HEK293 (cell line): ENCODE measurements at regions not wholly inside any gene's neighbourhood (a gene's known extent, or its start where the extent isn't known, plus 50 kb on each side); places are given as distances from the start of the nearest gene placed in this dataset.

Experiments used
- CTCF ChIA-PET: fragments of 350-600 bp; formaldehyde crosslinking; extraction: SDS; loops from one replicate; lab custom pipeline; 2021; ENCODE audit warnings: antibody characterized with exemption; lab: Yijun Ruan, JAX
- POLR2A ChIA-PET: fragments of 300-600 bp; formaldehyde crosslinking; extraction: SDS; loops from one replicate; lab custom pipeline; 2020; ENCODE audit warnings: antibody characterized with exemption, inconsistent platforms; lab: Yijun Ruan, JAX
- H3K27ac ChIP-seq: fragments of 200-500 bp; sonication (Bioruptor generic); 2 replicates; pipeline ENCODE4 v1.5.1; 2014; ENCODE audit warnings: low read depth, low read length, control low read depth, inconsistent platforms; ENCODE audit errors: extremely low read depth
- H3K36me3 ChIP-seq, 2 experiments: fragments of 200-500 bp in 1 of 2; sonication (Bioruptor generic) in 1 of 2; 1 replicate in 1 of 2; 2 replicates in 1 of 2; pipeline ENCODE4 v1.5.1; 2014 to 2017; ENCODE audit warnings: inconsistent platforms in 2 of 2, low read length in 2 of 2; ENCODE audit not compliant: control insufficient read depth in 2 of 2, insufficient read depth in 1 of 2
- H3K4me1 ChIP-seq: fragments of 200-500 bp; sonication (Bioruptor generic); 2 replicates; pipeline ENCODE4 v1.5.1; 2014; ENCODE audit warnings: mild to moderate bottlenecking, low read length, inconsistent platforms; ENCODE audit not compliant: control insufficient read depth, insufficient read depth
- H3K4me3 ChIP-seq: 2 replicates; pipeline ENCODE4 v1.5.1; 2011; ENCODE audit warnings: low read depth, mild to moderate bottlenecking, control low read depth, low read length, moderate library complexity
- H3K9me3 ChIP-seq: fragments of 200-500 bp; sonication (Bioruptor generic); 2 replicates; pipeline ENCODE4 v1.5.1; 2014; ENCODE audit warnings: low read depth, low read length, inconsistent platforms; ENCODE audit not compliant: control insufficient read depth, insufficient read depth
- GLI4 ChIP-seq: fragments of 450-650 bp; formaldehyde crosslinking; IDR thresholded peaks from 2 replicates; pipeline ENCODE4 v1.5.1; 2016; ENCODE audit warnings: missing biosample characterization, missing genetic modification characterization
- GLIS1 ChIP-seq: fragments of 450-650 bp; formaldehyde crosslinking; IDR thresholded peaks from 2 replicates; pipeline ENCODE4 v1.5.1; 2016; ENCODE audit warnings: missing biosample characterization, missing genetic modification characterization
- IKZF3 ChIP-seq: fragments of 450-650 bp; IDR thresholded peaks from 2 replicates; pipeline ENCODE4 v1.5.0; 2018; ENCODE audit warnings: missing biosample characterization, mild to moderate bottlenecking, missing genetic modification characterization, moderate library complexity
- KLF7 ChIP-seq: fragments of 450-650 bp; formaldehyde crosslinking; IDR thresholded peaks from 2 replicates; pipeline ENCODE4 v1.5.1; 2016; ENCODE audit warnings: missing biosample characterization, missing genetic modification characterization, borderline replicate concordance
- KLF9 ChIP-seq: fragments of 450-650 bp; formaldehyde crosslinking; IDR thresholded peaks from 2 replicates; pipeline ENCODE4 v1.5.1; 2016; ENCODE audit warnings: missing biosample characterization, missing genetic modification characterization, low read depth
- WT1 ChIP-seq: fragments of 450-650 bp; formaldehyde crosslinking; IDR thresholded peaks from 2 replicates; pipeline ENCODE4 v1.5.1; 2016; ENCODE audit warnings: missing biosample characterization, missing genetic modification characterization
- ZBTB7A ChIP-seq: fragments of 450-650 bp; formaldehyde crosslinking; IDR thresholded peaks from 2 replicates; pipeline ENCODE4 v1.5.1; 2016; ENCODE audit warnings: low read depth, missing biosample characterization, missing genetic modification characterization
- ZIC2 ChIP-seq: fragments of 450-650 bp; formaldehyde crosslinking; IDR thresholded peaks from 2 replicates; pipeline ENCODE4 v1.5.1; 2016; ENCODE audit warnings: missing biosample characterization, missing genetic modification characterization
- ZNF157 ChIP-seq: fragments of 450-650 bp; formaldehyde crosslinking; IDR thresholded peaks from 2 replicates; pipeline ENCODE4 v1.5.1; 2016; ENCODE audit warnings: missing biosample characterization, missing genetic modification characterization
- ZNF202 ChIP-seq: fragments of 450-650 bp; formaldehyde crosslinking; IDR thresholded peaks from 2 replicates; pipeline ENCODE4 v1.5.1; 2016; ENCODE audit warnings: missing biosample characterization, missing genetic modification characterization, borderline replicate concordance
- ZNF221 ChIP-seq: fragments of 450-650 bp; formaldehyde crosslinking; IDR thresholded peaks from 2 replicates; pipeline ENCODE4 v1.5.1; 2017; ENCODE audit warnings: missing biosample characterization, missing genetic modification characterization, borderline replicate concordance
- ZNF311 ChIP-seq: fragments of 450-650 bp; formaldehyde crosslinking; IDR thresholded peaks from 2 replicates; pipeline ENCODE4 v1.5.1; 2017; ENCODE audit warnings: missing biosample characterization, missing genetic modification characterization, borderline replicate concordance
- ZNF324 ChIP-seq: fragments of 450-650 bp; formaldehyde crosslinking; IDR thresholded peaks from 2 replicates; pipeline ENCODE4 v1.5.1; 2016; ENCODE audit warnings: missing biosample characterization, missing genetic modification characterization
- ZNF341 ChIP-seq: fragments of 450-650 bp; formaldehyde crosslinking; IDR thresholded peaks from 2 replicates; pipeline ENCODE4; 2016; ENCODE audit warnings: low read depth, missing biosample characterization, missing genetic modification characterization
- ZNF354C ChIP-seq: fragments of 450-650 bp; formaldehyde crosslinking; IDR thresholded peaks from 2 replicates; pipeline ENCODE4 v1.5.1; 2016; ENCODE audit warnings: missing biosample characterization, missing genetic modification characterization, low read depth, borderline replicate concordance
- ZNF404 ChIP-seq: fragments of 450-650 bp; formaldehyde crosslinking; IDR thresholded peaks from 2 replicates; pipeline ENCODE4 v1.5.1; 2017; ENCODE audit warnings: missing biosample characterization, missing genetic modification characterization
- ZNF571 ChIP-seq: fragments of 450-650 bp; formaldehyde crosslinking; IDR thresholded peaks from 2 replicates; pipeline ENCODE4 v1.5.0; 2017; ENCODE audit warnings: missing biosample characterization, missing genetic modification characterization
- ZNF596 ChIP-seq: fragments of 450-650 bp; IDR thresholded peaks from 2 replicates; pipeline ENCODE4 v1.5.0; 2018; ENCODE audit warnings: missing biosample characterization, mild to moderate bottlenecking, missing genetic modification characterization, moderate library complexity
- ZNF626 ChIP-seq: fragments of 450-650 bp; sonication (Bioruptor Pico); formaldehyde crosslinking; IDR thresholded peaks from 2 replicates; pipeline ENCODE4 v1.5.1; 2018; ENCODE audit warnings: missing biosample characterization, missing genetic modification characterization, inconsistent platforms
- ZNF768 ChIP-seq: fragments of 450-650 bp; formaldehyde crosslinking; IDR thresholded peaks from 2 replicates; pipeline ENCODE4 v1.5.1; 2018; ENCODE audit warnings: missing biosample characterization, mild to moderate bottlenecking, missing genetic modification characterization
- ZNF785 ChIP-seq: fragments of 450-650 bp; formaldehyde crosslinking; IDR thresholded peaks from 2 replicates; pipeline ENCODE4 v1.5.1; 2016; ENCODE audit warnings: missing biosample characterization, missing genetic modification characterization
- ZNF792 ChIP-seq: fragments of 450-650 bp; formaldehyde crosslinking; IDR thresholded peaks from 2 replicates; pipeline ENCODE4 v1.5.1; 2016; ENCODE audit warnings: missing biosample characterization, missing genetic modification characterization
- TF ChIP-seq, protein P1 (sequence below): fragments of 450-650 bp; formaldehyde crosslinking; IDR thresholded peaks from 2 replicates; pipeline ENCODE4 v1.5.1; 2017; ENCODE audit warnings: missing biosample characterization, missing genetic modification characterization
- TF ChIP-seq, protein P2 (sequence below): fragments of 450-650 bp; formaldehyde crosslinking; IDR thresholded peaks from 2 replicates; pipeline ENCODE4 v1.5.1; 2017; ENCODE audit warnings: missing biosample characterization, missing genetic modification characterization
- TF ChIP-seq, protein P3 (sequence below): fragments of 450-650 bp; formaldehyde crosslinking; IDR thresholded peaks from 2 replicates; pipeline ENCODE4 v1.5.1; 2016; ENCODE audit warnings: missing biosample characterization, missing genetic modification characterization

DNA sequence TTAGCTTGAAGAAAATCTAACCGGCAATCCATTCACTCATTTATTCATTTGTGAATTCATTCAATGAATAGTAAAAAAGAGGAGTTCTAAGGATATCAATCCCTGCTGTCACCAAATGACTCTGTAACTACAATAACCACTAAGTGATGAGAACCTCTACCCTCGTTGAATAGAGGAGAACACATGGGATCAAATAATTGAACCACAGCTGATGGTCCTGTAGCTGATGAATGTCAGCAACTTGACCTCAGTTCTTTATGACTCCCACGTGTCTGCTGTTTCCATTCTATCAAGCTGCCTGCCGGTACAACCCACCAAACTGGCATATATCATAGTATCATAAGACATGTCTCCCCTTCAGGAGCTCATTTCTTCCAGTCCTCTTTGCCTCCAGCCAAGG, 150.3 kb downstream of the PTGER3 start:
- POLR2A ChIA-PET, result no interaction called here
- CTCF ChIA-PET, result interaction anchor here (1.5 to 2.0 kb wide), 2 partner anchors 10 to 212 kb away, joined by 4 to 8 read pairs; no protein-coding TSS in a partner anchor
- Histone ChIP-seq H3K4me1 (no peaks in the 10 kb centered on the region), H3K4me3 (no peak overlapping the region)
- TF ChIP-seq ZIC2 (tag by site-specific recombination) (no peak), IKZF3 (no peak), KLF7 (tag by site-specific recombination) (no peak), ZNF341 (tag by site-specific recombination) (no peak), ZNF354C (tag by site-specific recombination) (no peak), ZNF626 (tag by site-specific recombination) (no peak), GLI4 (tag by site-specific recombination) (no peak), ZNF311 (tag by site-specific recombination) (no peak), ZNF157 (tag by site-specific recombination) (no peak), ZNF571 (tag by site-specific recombination) (no peak)
- TF ChIP-seq, protein P1, sequence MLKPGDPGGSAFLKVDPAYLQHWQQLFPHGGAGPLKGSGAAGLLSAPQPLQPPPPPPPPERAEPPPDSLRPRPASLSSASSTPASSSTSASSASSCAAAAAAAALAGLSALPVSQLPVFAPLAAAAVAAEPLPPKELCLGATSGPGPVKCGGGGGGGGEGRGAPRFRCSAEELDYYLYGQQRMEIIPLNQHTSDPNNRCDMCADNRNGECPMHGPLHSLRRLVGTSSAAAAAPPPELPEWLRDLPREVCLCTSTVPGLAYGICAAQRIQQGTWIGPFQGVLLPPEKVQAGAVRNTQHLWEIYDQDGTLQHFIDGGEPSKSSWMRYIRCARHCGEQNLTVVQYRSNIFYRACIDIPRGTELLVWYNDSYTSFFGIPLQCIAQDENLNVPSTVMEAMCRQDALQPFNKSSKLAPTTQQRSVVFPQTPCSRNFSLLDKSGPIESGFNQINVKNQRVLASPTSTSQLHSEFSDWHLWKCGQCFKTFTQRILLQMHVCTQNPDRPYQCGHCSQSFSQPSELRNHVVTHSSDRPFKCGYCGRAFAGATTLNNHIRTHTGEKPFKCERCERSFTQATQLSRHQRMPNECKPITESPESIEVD (tag by site-specific recombination), result no peak
- TF ChIP-seq, protein P2, sequence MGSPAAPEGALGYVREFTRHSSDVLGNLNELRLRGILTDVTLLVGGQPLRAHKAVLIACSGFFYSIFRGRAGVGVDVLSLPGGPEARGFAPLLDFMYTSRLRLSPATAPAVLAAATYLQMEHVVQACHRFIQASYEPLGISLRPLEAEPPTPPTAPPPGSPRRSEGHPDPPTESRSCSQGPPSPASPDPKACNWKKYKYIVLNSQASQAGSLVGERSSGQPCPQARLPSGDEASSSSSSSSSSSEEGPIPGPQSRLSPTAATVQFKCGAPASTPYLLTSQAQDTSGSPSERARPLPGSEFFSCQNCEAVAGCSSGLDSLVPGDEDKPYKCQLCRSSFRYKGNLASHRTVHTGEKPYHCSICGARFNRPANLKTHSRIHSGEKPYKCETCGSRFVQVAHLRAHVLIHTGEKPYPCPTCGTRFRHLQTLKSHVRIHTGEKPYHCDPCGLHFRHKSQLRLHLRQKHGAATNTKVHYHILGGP, result no peak
- TF ChIP-seq, all 188 proteins: peak for 0
- Histone ChIP-seq H3K36me3 (no peaks in the 10 kb centered on the region), H3K9me3 (no peaks in the 10 kb centered on the region), H3K27ac (no peak overlapping the region)

DNA sequence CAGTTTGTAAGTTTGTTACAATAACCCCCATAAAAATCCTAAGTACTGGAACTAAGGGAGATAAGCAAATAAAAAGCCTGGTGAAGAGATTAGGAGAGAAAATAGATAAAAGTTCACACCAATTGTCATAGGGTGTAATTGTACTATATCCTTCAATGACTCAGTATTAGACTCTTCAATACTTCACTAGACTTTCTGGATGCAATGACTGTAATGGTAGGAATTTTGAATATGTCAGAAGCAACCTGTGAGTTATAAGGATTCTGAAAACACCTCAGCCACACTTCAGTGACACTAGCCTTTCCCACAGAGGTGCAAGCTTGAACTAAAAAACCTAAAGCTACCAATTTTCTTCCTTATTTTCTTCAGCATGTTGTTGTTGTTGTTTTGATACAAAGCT, 147.9 kb downstream of the PTGER3 start:
- no peaks in the 10 kb centered on the region for H3K9me3 ChIP-seq
- ChIA-PET CTCF (interaction anchor here (0.6 kb wide), 1 partner anchor 145 kb away, joined by 4 read pairs; no protein-coding TSS in a partner anchor), POLR2A (no interaction called here)
- no peaks in the 10 kb centered on the region for H3K36me3 ChIP-seq
- H3K27ac ChIP-seq, result no peak overlapping the region
- H3K4me3 ChIP-seq, result no peak overlapping the region
- no peaks in the 10 kb centered on the region for H3K4me1 ChIP-seq
- TF ChIP-seq WT1 (no peak), ZNF768 (tag by site-specific recombination) (no peak), ZNF785 (tag by site-specific recombination) (no peak)
- TF ChIP-seq, protein P3, sequence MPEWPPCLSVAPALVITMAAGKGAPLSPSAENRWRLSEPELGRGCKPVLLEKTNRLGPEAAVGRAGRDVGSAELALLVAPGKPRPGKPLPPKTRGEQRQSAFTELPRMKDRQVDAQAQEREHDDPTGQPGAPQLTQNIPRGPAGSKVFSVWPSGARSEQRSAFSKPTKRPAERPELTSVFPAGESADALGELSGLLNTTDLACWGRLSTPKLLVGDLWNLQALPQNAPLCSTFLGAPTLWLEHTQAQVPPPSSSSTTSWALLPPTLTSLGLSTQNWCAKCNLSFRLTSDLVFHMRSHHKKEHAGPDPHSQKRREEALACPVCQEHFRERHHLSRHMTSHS (tag by site-specific recombination), result no peak

DNA sequence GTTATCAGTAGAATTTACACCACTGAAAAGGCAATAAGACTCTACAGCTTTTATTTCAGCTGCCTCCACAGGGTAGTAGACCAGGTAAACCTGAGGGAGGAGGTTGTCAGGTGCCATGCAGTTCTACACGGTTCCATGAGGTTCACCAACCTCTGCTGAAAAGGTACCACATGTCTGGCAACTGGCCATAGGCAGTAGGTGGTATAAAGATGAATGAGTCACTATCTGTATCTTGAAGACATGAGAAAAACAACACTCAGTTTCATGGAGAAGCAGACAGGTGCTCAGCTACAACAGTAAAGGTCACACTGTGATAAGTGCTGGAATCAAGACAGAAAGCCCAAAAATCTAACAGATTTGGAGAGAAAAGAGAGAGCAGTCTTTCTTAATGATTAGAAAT, 145.4 kb downstream of the PTGER3 start:
- CTCF ChIA-PET, result no interaction called here

More for the DNA sequence above, 145.4 kb downstream of the PTGER3 start:
- Histone ChIP-seq H3K9me3 (no peaks in the 10 kb centered on the region), H3K4me1 (no peaks in the 10 kb centered on the region), H3K27ac (no peak overlapping the region), H3K36me3 (no peaks in the 10 kb centered on the region), H3K4me3 (no peak overlapping the region)
- no peak for TF ChIP-seq ZNF202 (tag by site-specific recombination)
- no peak for TF ChIP-seq ZBTB7A (tag by site-specific recombination)
- no peak for TF ChIP-seq ZNF404 (tag by site-specific recombination)
- TF ChIP-seq GLIS1 (tag by site-specific recombination), result no peak
- no peak for TF ChIP-seq ZNF324 (tag by site-specific recombination)
- no peak for TF ChIP-seq KLF9 (tag by site-specific recombination)
- no peak for TF ChIP-seq ZNF221 (tag by site-specific recombination)
- no peak for TF ChIP-seq ZNF596 (tag by site-specific recombination)
- no peak for TF ChIP-seq ZNF792
- POLR2A ChIA-PET, result no interaction called here
